ENCODE measurements at regions not wholly inside any gene's neighbourhood (a gene's known extent, or its start where the extent isn't known, plus 50 kb on each side); places are given as distances from the start of the nearest gene placed in this dataset.

GRCh38 chrX:14409341-14409740, 120.0 kb upstream of the GLRA2 start:
- no peak for TF ChIP-seq CTCF (IDR thresholded peaks at IDR 0.05; ENCODE audit: poor library complexity, severe bottlenecking)
- no peak for TF ChIP-seq EP300 (conservative IDR thresholded peaks at IDR 0.05; ENCODE audit: poor library complexity, severe bottlenecking)
- no peak for TF ChIP-seq MXI1 (conservative IDR thresholded peaks at IDR 0.05; ENCODE audit: poor library complexity, severe bottlenecking)
- no peak for TF ChIP-seq EZH2 (IDR thresholded peaks at IDR 0.05; ENCODE audit: borderline replicate concordance, insufficient read depth, low read length, poor library complexity, severe bottlenecking)
- TF ChIP-seq POLR2AphosphoS5 (IDR thresholded peaks at IDR 0.05), result no peak
- TF ChIP-seq RAD21 (conservative IDR thresholded peaks at IDR 0.05), result no peak
- no peak for TF ChIP-seq TAF1 (IDR thresholded peaks at IDR 0.05; ENCODE audit: low read depth)
